Heart right ventricle (tissue), 16 donors: ENCODE measurements at regions not wholly inside any gene's neighbourhood (a gene's known extent, or its start where the extent isn't known, plus 50 kb on each side); places are given as distances from the start of the nearest gene placed in this dataset.

Source experiments
- ATAC-seq, 8 donors: fragments of 200-7000 bp; cut with Tn5 transposase; one replicate each; pipeline ENCODE4 v1.9.1; 2020; ENCODE audit warnings: mild to moderate bottlenecking in 8 of 8, moderate library complexity in 8 of 8, moderate number of reproducible peaks in 1 of 8
- DNase-seq, 2 donors: peaks; one replicate each; pipeline ENCODE4 v3.0.0-alpha.2; 2020
- H3K27ac ChIP-seq, 10 donors: fragments of 200-600 bp; sonication (generic) in 2 of 10; one replicate each; pipeline versions ENCODE4 v1.5.0 to v1.8.0; 2020 to 2022; ENCODE audit warnings: mild to moderate bottlenecking in 3 of 10
- H3K27me3 ChIP-seq, 7 donors: fragments of 200-600 bp; one replicate each; pipeline ENCODE4 v1.8.0; 2021 to 2022; ENCODE audit warnings: mild to moderate bottlenecking in 2 of 7
- H3K36me3 ChIP-seq, 9 donors: fragments of 200-600 bp; sonication (generic) in 1 of 9; one replicate each; pipeline versions ENCODE4 v1.5.0 to v1.8.0; 2020 to 2022; ENCODE audit warnings: mild to moderate bottlenecking in 2 of 9
- H3K4me1 ChIP-seq, 9 donors: fragments of 200-600 bp; sonication (generic) in 1 of 9; one replicate each; pipeline versions ENCODE4 v1.5.0 to v1.8.0; 2020 to 2022; ENCODE audit warnings: mild to moderate bottlenecking in 4 of 9
- H3K4me3 ChIP-seq, 10 donors: fragments of 200-600 bp; sonication (generic) in 2 of 10; one replicate each; pipeline versions ENCODE4 v1.5.0 to v1.8.0; 2020 to 2022; ENCODE audit warnings: mild to moderate bottlenecking in 7 of 10, moderate library complexity in 2 of 10
- H3K9me3 ChIP-seq, 11 donors: fragments of 200-600 bp in 10 of 11; sonication (generic) in 2 of 11; one replicate each; pipeline versions ENCODE4 v1.5.0 to v1.8.0; 2013 to 2022; ENCODE audit warnings: mild to moderate bottlenecking in 2 of 11, control low read depth in 1 of 11, moderate library complexity in 1 of 11
- CTCF ChIP-seq, 9 donors: fragments of 200-600 bp; sonication (generic) in 2 of 9; IDR thresholded peaks; one replicate each; pipeline versions ENCODE4 v1.5.0 to v1.8.0; 2021 to 2022; ENCODE audit warnings: antibody characterized with exemption in 9 of 9, mild to moderate bottlenecking in 5 of 9, moderate library complexity in 1 of 9
- WGBS, 2 donors: extraction: QIAGEN DNeasy Blood & Tissue Kit; methylation state at CpG; one replicate each; pipeline ENCODE4 v1.1.7; 2013; ENCODE audit warnings: inconsistent platforms in 1 of 2; 5-methylcytosine and 5-hydroxymethylcytosine counted together
- intact Hi-C, 10 donors: fragments of 100-400 bp; cut with DNase I; formaldehyde crosslinking; loops; one replicate each; pipeline versions ENCODE4 v1.11.1 to v1.14.2; 2022
- donor health status: Arrhythmogenic right ventricular cardiomyopathy.
- donor health status: ischemic (EF 13 %, LVEDD 7.1; RV severe dilation, severe dysfunction).
- donor health status: healthy with polysubstance abuse.
- donor health status: DM: no; HTN: yes; CAD: no.
- donor health status: DM: no; HTN: no; CAD: no.
- donor health status: ischemic (EF 25% LVEDD 6.9; RV normal size, moderate dysfunction).
- donor health status: ischemic (EF 25% LVEDD 5.7; RV mildly dilated, moderate dysfunction).
- donor health status: healthy.
- donor health status: DM: yes; HTN: yes; CAD: no.
- donor health status: Ischemic cardiomyopathy.
- donor health status: ischemic (EF 35%, LVEDD 5.7; RV mildly dilated, moderate dysfunction).
- donor health status: nonischemic (EF 11% LVEDD 7.7; RV severe dilation, severe dysfunction).
- donor health status: DM: yes; HTN: yes; CAD: no.
- donor health status: PGD.
- donor health status: ischemic (EF 29% LVEDD 5.4; RV normal size, mild dysfunction).
- donor health status: nonischemic (EF 23%, LVEDD 6.1; RV moderate dilation, normal function).

- no peak for DNase-seq
- no peak for ATAC-seq
- H3K27ac ChIP-seq = no peak overlapping the region
- peaks cover 0 to 5% (median 0%) of the 10 kb centered on the region in 11 donors for H3K9me3 ChIP-seq
- no peak overlapping the region for H3K4me3 ChIP-seq
- intact Hi-C loops = no loop called here
- TF ChIP-seq CTCF (IDR thresholded peaks at IDR 0.05) = no peak
- H3K27me3 ChIP-seq = no peaks in the 10 kb centered on the region
- H3K36me3 ChIP-seq = no peaks in the 10 kb centered on the region
- WGBS, 2 donors = 87% methylated on average over 5 of the region's 5 CpGs
- H3K4me1 ChIP-seq = peaks cover 0 to 19% (median 0%) of the 10 kb centered on the region in 9 donors
Measured at GRCh38 chr4:26067035-26067434, 153.0 kb downstream of the SMIM20 start.

DNA sequence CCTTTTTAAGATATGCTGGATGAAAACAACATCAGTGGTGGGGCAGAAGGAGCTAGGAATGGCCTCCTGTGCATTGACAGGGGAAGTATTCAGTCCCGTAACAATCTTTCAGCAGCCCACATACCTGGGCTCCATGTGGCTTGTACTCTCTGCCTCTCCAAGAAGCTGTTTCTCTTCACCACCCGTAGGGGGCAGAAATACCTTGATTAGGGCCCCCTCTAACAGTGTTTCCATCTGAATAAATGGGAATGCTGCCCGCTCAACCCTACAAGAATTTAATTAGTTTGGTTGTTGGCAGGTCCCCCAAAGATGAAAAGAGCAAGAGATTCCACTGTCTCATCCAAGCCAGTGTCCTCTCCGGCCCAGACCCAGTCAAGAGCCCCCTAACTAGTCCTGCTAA lies 155.2 kb downstream of the SMIM20 start:
- TF ChIP-seq CTCF (IDR thresholded peaks at IDR 0.05) = peak in 4 of 9 donors; percentile 12 to 46 (median 24)
- ATAC-seq = no peak
- WGBS, 2 donors = 52 to 54% methylated on average over 4 of the region's 4 CpGs

GRCh38 chr4:26071688-26072087 lies 157.7 kb downstream of the SMIM20 start:
- Histone ChIP-seq H3K27me3 (no peaks in the 10 kb centered on the region), H3K9me3 (peaks cover 0 to 7% (median 0%) of the 10 kb centered on the region in 11 donors), H3K27ac (peak overlapping the region in 1 of 10 donors; percentile 90), H3K4me3 (no peak overlapping the region), H3K4me1 (peaks cover 0 to 47% (median 0%) of the 10 kb centered on the region in 9 donors), H3K36me3 (no peaks in the 10 kb centered on the region)
- DNase-seq = no peak
- no peak for TF ChIP-seq CTCF (IDR thresholded peaks at IDR 0.05)
- 79% methylated on average over 3 of the region's 3 CpGs for WGBS, 2 donors
- ATAC-seq = no peak
- intact Hi-C loops = no loop called here

More for the DNA sequence above, 155.2 kb downstream of the SMIM20 start:
- H3K4me3 ChIP-seq = no peak overlapping the region
- H3K4me1 ChIP-seq = peaks cover 0 to 24% (median 0%) of the 10 kb centered on the region in 9 donors
- no peak for DNase-seq
- H3K27ac ChIP-seq = no peak overlapping the region
- H3K36me3 ChIP-seq = no peaks in the 10 kb centered on the region
- no peaks in the 10 kb centered on the region for H3K27me3 ChIP-seq
- peaks cover 0 to 5% (median 0%) of the 10 kb centered on the region in 11 donors for H3K9me3 ChIP-seq
- intact Hi-C loops = no loop called here

- H3K4me3 ChIP-seq = no peak overlapping the region
- ATAC-seq (no peak), DNase-seq (no peak)
- intact Hi-C loops = no loop called here
- H3K4me1 ChIP-seq = peaks cover 0 to 61% (median 0%) of the 10 kb centered on the region in 9 donors
- no peak for TF ChIP-seq CTCF (IDR thresholded peaks at IDR 0.05)
- H3K36me3 ChIP-seq = no peaks in the 10 kb centered on the region
- H3K27ac ChIP-seq = peak overlapping the region in 3 of 10 donors; percentile 6 to 90 (median 52)
- 93 to 94% methylated on average over 6 of the region's 6 CpGs for WGBS, 2 donors
- peaks cover 0 to 12% (median 0%) of the 10 kb centered on the region in 11 donors for H3K9me3 ChIP-seq
- H3K27me3 ChIP-seq = no peaks in the 10 kb centered on the region
Measured at GRCh38 chr4:26073886-26074560, 160.0 kb downstream of the SMIM20 start.
